ENCODE measurements at regions not wholly inside any gene's neighbourhood (a gene's known extent, or its start where the extent isn't known, plus 50 kb on each side); places are given as distances from the start of the nearest gene placed in this dataset.

- no peak overlapping the region for H3K4me3 ChIP-seq
- TF ChIP-seq CTCF (IDR thresholded peaks at IDR 0.05; ENCODE audit: poor library complexity) (no peak), EZH2 (IDR thresholded peaks at IDR 0.05; ENCODE audit: borderline replicate concordance) (no peak), EZH2phosphoT487 (IDR thresholded peaks at IDR 0.05; ENCODE audit: low read depth, severe bottlenecking, unreplicated experiment) (no peak)
- 94% methylated on average over 1 of the region's 1 CpG for WGBS (ENCODE audit: low lambda C conversion rate, missing lambda C conversion rate)
- H3K4me1 ChIP-seq (ENCODE audit: insufficient read depth) = peaks cover 11% of the 10 kb centered on the region
- H2AFZ ChIP-seq = no peak overlapping the region
- no peak for DNase-seq (ENCODE audit: low spot score)
- H3K4me2 ChIP-seq = no peak overlapping the region
- H3K36me3 ChIP-seq (replicated peaks; ENCODE audit: insufficient read depth, low read depth) = no peaks in the 10 kb centered on the region
- no peaks in the 10 kb centered on the region for H3K27me3 ChIP-seq
- no peak overlapping the region for H3K27ac ChIP-seq
- H4K20me1 ChIP-seq (ENCODE audit: insufficient read depth, poor library complexity, severe bottlenecking) = no peaks in the 10 kb centered on the region
- no peaks in the 10 kb centered on the region for H3K9me3 ChIP-seq (ENCODE audit: low read depth)
- H3K9me2 ChIP-seq (replicated peaks; ENCODE audit: insufficient read depth) = no peaks in the 10 kb centered on the region
- no peaks in the 10 kb centered on the region for H3K79me2 ChIP-seq
Measured at GRCh38 chr12:104889735-104890134, 68.4 kb downstream of the SLC41A2 start.

DNA sequence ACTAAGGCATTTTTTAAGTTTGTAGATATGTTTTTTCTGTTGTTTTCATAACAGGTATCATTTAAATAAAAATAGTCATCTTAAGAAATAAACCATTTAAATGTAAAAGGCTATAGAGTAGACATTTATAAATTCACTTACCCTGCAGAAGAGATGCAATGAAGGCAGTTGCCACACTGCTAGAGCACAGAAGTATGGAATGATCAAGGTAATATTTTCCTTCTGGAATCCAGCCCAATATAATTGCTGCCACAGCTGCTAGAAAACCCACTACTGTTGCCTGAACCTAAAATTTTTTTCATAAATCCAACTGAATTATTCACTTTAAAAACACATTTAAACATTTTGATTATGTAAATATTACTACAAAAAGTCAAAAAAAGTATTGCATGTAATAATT lies 69.2 kb downstream of the SLC41A2 start:
- Histone ChIP-seq H3K27ac (no peak overlapping the region), H3K9me2 (replicated peaks; ENCODE audit: insufficient read depth) (no peaks in the 10 kb centered on the region), H3K36me3 (replicated peaks; ENCODE audit: insufficient read depth, low read depth) (no peaks in the 10 kb centered on the region), H3K27me3 (no peaks in the 10 kb centered on the region), H3K4me2 (no peak overlapping the region), H3K9me3 (ENCODE audit: low read depth) (no peaks in the 10 kb centered on the region), H3K4me3 (no peak overlapping the region), H3K79me2 (no peaks in the 10 kb centered on the region), H2AFZ (no peak overlapping the region), H4K20me1 (ENCODE audit: insufficient read depth, poor library complexity, severe bottlenecking) (no peaks in the 10 kb centered on the region), H3K4me1 (ENCODE audit: insufficient read depth) (peaks cover 11% of the 10 kb centered on the region)
- DNase-seq (ENCODE audit: low spot score) = no peak
- TF ChIP-seq CTCF (IDR thresholded peaks at IDR 0.05; ENCODE audit: poor library complexity) (no peak), EZH2 (IDR thresholded peaks at IDR 0.05; ENCODE audit: borderline replicate concordance) (no peak), EZH2phosphoT487 (IDR thresholded peaks at IDR 0.05; ENCODE audit: low read depth, severe bottlenecking, unreplicated experiment) (no peak)

DNA sequence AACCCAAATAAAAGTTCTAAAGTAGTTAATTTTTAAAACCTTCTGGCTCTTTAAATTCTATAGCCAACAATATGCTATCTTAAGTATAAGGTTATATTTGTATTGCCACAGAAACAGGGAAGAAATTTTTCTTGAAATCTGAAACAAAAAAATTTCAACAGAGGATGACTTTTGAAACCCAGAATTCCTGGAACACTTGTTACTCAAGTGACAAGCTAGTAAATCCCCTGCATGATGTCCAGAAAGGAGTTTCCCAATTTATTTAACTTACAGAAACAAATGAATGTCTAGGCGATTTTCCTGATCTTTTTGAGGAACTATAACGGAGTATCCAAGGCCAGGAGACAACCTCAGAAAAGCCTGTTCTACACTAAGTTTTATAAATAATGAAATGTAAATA lies 69.6 kb downstream of the SLC41A2 start:
- 72% methylated on average over 2 of the region's 2 CpGs for WGBS (ENCODE audit: low lambda C conversion rate, missing lambda C conversion rate)
- Histone ChIP-seq H3K4me3 (no peak overlapping the region), H3K27ac (no peak overlapping the region), H3K36me3 (replicated peaks; ENCODE audit: insufficient read depth, low read depth) (no peaks in the 10 kb centered on the region), H4K20me1 (ENCODE audit: insufficient read depth, poor library complexity, severe bottlenecking) (no peaks in the 10 kb centered on the region), H3K27me3 (no peaks in the 10 kb centered on the region), H3K9me2 (replicated peaks; ENCODE audit: insufficient read depth) (no peaks in the 10 kb centered on the region), H2AFZ (no peak overlapping the region), H3K4me2 (no peak overlapping the region), H3K79me2 (no peaks in the 10 kb centered on the region), H3K9me3 (ENCODE audit: low read depth) (no peaks in the 10 kb centered on the region), H3K4me1 (ENCODE audit: insufficient read depth) (peaks cover 11% of the 10 kb centered on the region)
- no peak for DNase-seq (ENCODE audit: low spot score)
- TF ChIP-seq CTCF (IDR thresholded peaks at IDR 0.05; ENCODE audit: poor library complexity) (no peak), EZH2 (IDR thresholded peaks at IDR 0.05; ENCODE audit: borderline replicate concordance) (no peak), EZH2phosphoT487 (IDR thresholded peaks at IDR 0.05; ENCODE audit: low read depth, severe bottlenecking, unreplicated experiment) (no peak)

GRCh38 chr12:104887452-104887851 lies 70.6 kb downstream of the SLC41A2 start:
- DNase-seq (ENCODE audit: low spot score) = no peak
- Histone ChIP-seq H3K4me3 (no peak overlapping the region), H4K20me1 (ENCODE audit: insufficient read depth, poor library complexity, severe bottlenecking) (no peaks in the 10 kb centered on the region), H3K4me1 (ENCODE audit: insufficient read depth) (peaks cover 11% of the 10 kb centered on the region), H3K9me2 (replicated peaks; ENCODE audit: insufficient read depth) (no peaks in the 10 kb centered on the region), H3K9me3 (ENCODE audit: low read depth) (no peaks in the 10 kb centered on the region), H3K27me3 (no peaks in the 10 kb centered on the region), H2AFZ (no peak overlapping the region), H3K79me2 (no peaks in the 10 kb centered on the region), H3K36me3 (replicated peaks; ENCODE audit: insufficient read depth, low read depth) (no peaks in the 10 kb centered on the region), H3K4me2 (no peak overlapping the region), H3K27ac (no peak overlapping the region)
- WGBS (ENCODE audit: low lambda C conversion rate, missing lambda C conversion rate) = 75% methylated on average over 2 of the region's 2 CpGs
- no peak for TF ChIP-seq CTCF (IDR thresholded peaks at IDR 0.05; ENCODE audit: poor library complexity)
- TF ChIP-seq EZH2 (IDR thresholded peaks at IDR 0.05; ENCODE audit: borderline replicate concordance) = no peak
- no peak for TF ChIP-seq EZH2phosphoT487 (IDR thresholded peaks at IDR 0.05; ENCODE audit: low read depth, severe bottlenecking, unreplicated experiment)
